Mammary epithelial cell (primary cell): ENCODE measurements at regions not wholly inside any gene's neighbourhood (a gene's known extent, or its start where the extent isn't known, plus 50 kb on each side); places are given as distances from the start of the nearest gene placed in this dataset.

Experiments
- EZH2 ChIP-seq: IDR thresholded peaks from 2 replicates; pipeline ENCODE4 v1.6.1; 2012; ENCODE audit warnings: low read length, inconsistent platforms, borderline replicate concordance
- TF ChIP-seq, protein P1 (sequence below), 2 donors: IDR thresholded peaks in 1 of 2; conservative IDR thresholded peaks in 1 of 2; 2 replicates each; pipeline ENCODE4 v1.5.1; 2011 to 2012; ENCODE audit warnings: inconsistent platforms in 2 of 2, low read length in 2 of 2, mild to moderate bottlenecking in 2 of 2, control low read depth in 1 of 2, low read depth in 1 of 2; ENCODE audit not compliant: insufficient read depth in 1 of 2; ENCODE audit errors: extremely low read depth in 1 of 2

DNA sequence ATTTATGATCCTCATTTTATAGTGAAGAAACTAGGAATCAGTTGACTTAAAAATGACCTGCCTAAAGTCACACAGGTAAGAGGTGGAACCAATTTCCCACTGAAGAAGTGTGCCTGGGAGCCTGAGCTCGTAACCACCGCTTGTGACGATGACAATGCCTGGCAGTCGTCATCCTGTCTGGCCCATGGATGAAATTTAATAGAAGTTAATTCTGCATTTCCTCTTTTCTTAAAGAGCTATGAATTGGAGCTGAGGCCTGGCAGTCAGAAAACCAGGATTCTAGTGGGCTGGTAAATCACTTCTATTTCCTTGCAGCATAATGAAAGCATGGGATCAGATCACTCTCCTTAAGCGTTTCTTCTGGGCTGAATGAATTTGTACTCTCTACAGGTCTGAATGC is 200.0 kb upstream of the SGK1 start:
- TF ChIP-seq, protein P1, sequence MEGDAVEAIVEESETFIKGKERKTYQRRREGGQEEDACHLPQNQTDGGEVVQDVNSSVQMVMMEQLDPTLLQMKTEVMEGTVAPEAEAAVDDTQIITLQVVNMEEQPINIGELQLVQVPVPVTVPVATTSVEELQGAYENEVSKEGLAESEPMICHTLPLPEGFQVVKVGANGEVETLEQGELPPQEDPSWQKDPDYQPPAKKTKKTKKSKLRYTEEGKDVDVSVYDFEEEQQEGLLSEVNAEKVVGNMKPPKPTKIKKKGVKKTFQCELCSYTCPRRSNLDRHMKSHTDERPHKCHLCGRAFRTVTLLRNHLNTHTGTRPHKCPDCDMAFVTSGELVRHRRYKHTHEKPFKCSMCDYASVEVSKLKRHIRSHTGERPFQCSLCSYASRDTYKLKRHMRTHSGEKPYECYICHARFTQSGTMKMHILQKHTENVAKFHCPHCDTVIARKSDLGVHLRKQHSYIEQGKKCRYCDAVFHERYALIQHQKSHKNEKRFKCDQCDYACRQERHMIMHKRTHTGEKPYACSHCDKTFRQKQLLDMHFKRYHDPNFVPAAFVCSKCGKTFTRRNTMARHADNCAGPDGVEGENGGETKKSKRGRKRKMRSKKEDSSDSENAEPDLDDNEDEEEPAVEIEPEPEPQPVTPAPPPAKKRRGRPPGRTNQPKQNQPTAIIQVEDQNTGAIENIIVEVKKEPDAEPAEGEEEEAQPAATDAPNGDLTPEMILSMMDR (conservative IDR thresholded peaks at IDR 0.05 in 1 of 2, IDR thresholded peaks at IDR 0.05 in 1 of 2; ENCODE audit: extremely low read depth in 1 of 2, insufficient read depth in 1 of 2, low read depth in 1 of 2, low read length in 2 of 2): no peak
- TF ChIP-seq EZH2: no peak
